ENCODE measurements at regions not wholly inside any gene's neighbourhood (a gene's known extent, or its start where the extent isn't known, plus 50 kb on each side); places are given as distances from the start of the nearest gene placed in this dataset.

- POLR2A ChIA-PET = no interaction called here
- intact Hi-C loops (cut with micrococcal nuclease) = no loop called here
- CTCF ChIA-PET = no interaction called here
- H3K27ac Mint-ChIP-seq = no peak overlapping the region
- H3K27me3 Mint-ChIP-seq = no peaks in the 10 kb centered on the region
- H3K4me1 Mint-ChIP-seq (ENCODE audit: low read depth) = no peaks in the 10 kb centered on the region
- no peaks in the 10 kb centered on the region for H3K36me3 Mint-ChIP-seq (ENCODE audit: low read depth)
- TF ChIP-seq CTCF (IDR thresholded peaks at IDR 0.05) = no peak
- ATAC-seq = no peak
- no peak for DNase-seq
- H3K9me3 Mint-ChIP-seq = peaks cover 9% of the 10 kb centered on the region
- H3K4me3 Mint-ChIP-seq = no peak overlapping the region
These were observed 704.9 kb upstream of the PABPC4L start for GRCh38 chr4:134906404-134907023.

- ATAC-seq = no peak
- Mint-ChIP-seq H3K4me1 (ENCODE audit: low read depth) (no peaks in the 10 kb centered on the region), H3K27ac (no peak overlapping the region), H3K36me3 (ENCODE audit: low read depth) (no peaks in the 10 kb centered on the region), H3K9me3 (peaks cover 9% of the 10 kb centered on the region), H3K4me3 (no peak overlapping the region), H3K27me3 (no peaks in the 10 kb centered on the region)
- no peak for TF ChIP-seq CTCF (IDR thresholded peaks at IDR 0.05)
- ChIA-PET CTCF (no interaction called here), POLR2A (no interaction called here)
- intact Hi-C loops (cut with micrococcal nuclease) = no loop called here
- no peak for DNase-seq
These were observed 703.5 kb upstream of the PABPC4L start for GRCh38 chr4:134905061-134905460.

GRCh38 chr4:134888156-134888555, 686.6 kb upstream of the PABPC4L start:
- H3K27me3 Mint-ChIP-seq = no peaks in the 10 kb centered on the region
- intact Hi-C loops (cut with micrococcal nuclease) = no loop called here
- H3K4me3 Mint-ChIP-seq = no peak overlapping the region
- H3K36me3 Mint-ChIP-seq (ENCODE audit: low read depth) = no peaks in the 10 kb centered on the region
- ATAC-seq (no peak), DNase-seq (no peak)
- no peak for TF ChIP-seq CTCF (IDR thresholded peaks at IDR 0.05)
- ChIA-PET CTCF (no interaction called here), POLR2A (no interaction called here)
- no peaks in the 10 kb centered on the region for H3K4me1 Mint-ChIP-seq (ENCODE audit: low read depth)
- H3K9me3 Mint-ChIP-seq = no peaks in the 10 kb centered on the region
- H3K27ac Mint-ChIP-seq = no peak overlapping the region

GRCh38 chr4:134885436-134885835, 683.8 kb upstream of the PABPC4L start:
- ATAC-seq (no peak), DNase-seq (no peak)
- Mint-ChIP-seq H3K9me3 (no peaks in the 10 kb centered on the region), H3K36me3 (ENCODE audit: low read depth) (no peaks in the 10 kb centered on the region), H3K4me1 (ENCODE audit: low read depth) (no peaks in the 10 kb centered on the region), H3K4me3 (no peak overlapping the region), H3K27ac (no peak overlapping the region), H3K27me3 (no peaks in the 10 kb centered on the region)
- intact Hi-C loops (cut with micrococcal nuclease) = no loop called here
- ChIA-PET POLR2A (no interaction called here), CTCF (no interaction called here)
- no peak for TF ChIP-seq CTCF (IDR thresholded peaks at IDR 0.05)

- intact Hi-C loops (cut with micrococcal nuclease) = no loop called here
- ChIA-PET POLR2A (no interaction called here), CTCF (no interaction called here)
- no peaks in the 10 kb centered on the region for H3K36me3 Mint-ChIP-seq (ENCODE audit: low read depth)
- no peaks in the 10 kb centered on the region for H3K9me3 Mint-ChIP-seq
- no peaks in the 10 kb centered on the region for H3K27me3 Mint-ChIP-seq
- no peak for DNase-seq
- H3K4me1 Mint-ChIP-seq (ENCODE audit: low read depth) = no peaks in the 10 kb centered on the region
- ATAC-seq = no peak
- H3K27ac Mint-ChIP-seq = no peak overlapping the region
- H3K4me3 Mint-ChIP-seq = no peak overlapping the region
- no peak for TF ChIP-seq CTCF (IDR thresholded peaks at IDR 0.05)
These were observed 682.4 kb upstream of the PABPC4L start for GRCh38 chr4:134883831-134884449.

Measured in activated CD8-positive, alpha-beta T cell treated with anti-CD3 and anti-CD28 coated beads for 36 hours (primary cell).